Activated CD8-positive, alpha-beta memory T cell treated with anti-CD3 and anti-CD28 coated beads, Interleukin-2, amount 50 U/mL, for 24 hours (primary cell): ENCODE measurements at regions not wholly inside any gene's neighbourhood (a gene's known extent, or its start where the extent isn't known, plus 50 kb on each side); places are given as distances from the start of the nearest gene placed in this dataset.
A peak's percentile ranks its signal among the peaks of the same experiment; 100 is the strongest.
"Not testable (repeated sequence)": the region's sequence is repeated elsewhere in the genome, so short reads cannot be mapped to it uniquely, and the experiment has no call there.

Experiments used
- DNase-seq: peaks from one replicate; pipeline ENCODE4 v3.0.0-alpha.2; 2020; ENCODE audit errors: extremely low read depth

DNA sequence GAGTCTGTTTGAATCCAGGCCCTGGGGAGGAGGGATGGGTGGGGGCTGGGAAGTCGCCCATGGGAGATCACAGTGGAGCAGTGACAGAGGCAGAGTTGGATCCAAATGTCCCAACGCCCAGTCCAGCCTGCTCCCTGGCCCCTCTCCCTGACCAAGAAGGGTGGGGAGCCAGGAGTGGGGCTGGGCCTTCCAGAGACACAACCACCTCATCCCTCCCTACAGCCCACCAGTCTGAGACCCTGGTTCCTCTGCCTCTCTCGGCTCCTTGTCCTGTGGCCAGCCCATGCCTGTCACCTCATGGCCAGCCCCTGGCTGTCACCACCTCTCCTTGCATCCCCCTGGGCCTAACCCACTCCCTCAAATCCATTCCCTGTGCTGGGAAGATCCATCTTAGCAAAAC, 71.2 kb upstream of the PRR5 start:
- no peak for DNase-seq

DNA sequence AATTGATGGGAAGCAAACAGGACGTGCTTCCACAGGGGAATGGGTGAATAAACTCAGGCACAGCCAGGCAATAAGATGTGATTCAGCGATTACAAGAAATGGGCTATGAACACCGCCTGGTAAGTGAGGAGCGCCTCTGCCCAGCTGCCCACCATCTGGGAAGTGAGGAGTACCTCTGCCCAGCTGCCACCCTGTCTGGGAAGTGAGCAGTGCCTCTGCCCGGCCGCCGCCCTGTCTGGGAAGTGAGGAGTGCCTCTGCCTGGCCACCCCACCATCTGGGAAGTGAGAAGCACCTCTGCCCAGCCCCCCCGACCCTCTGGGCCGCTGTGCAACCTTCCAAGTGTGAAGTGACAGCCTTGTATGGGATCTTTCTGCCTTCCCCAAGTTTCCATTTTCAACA, 73.2 kb upstream of the PRR5 start:
- no peak for DNase-seq

GRCh38 chr22:44628273-44628672, 73.7 kb upstream of the PRR5 start:
- DNase-seq = no peak

- DNase-seq = no peak
These were observed 74.4 kb upstream of the PRR5 start for GRCh38 chr22:44627521-44628139.

DNA sequence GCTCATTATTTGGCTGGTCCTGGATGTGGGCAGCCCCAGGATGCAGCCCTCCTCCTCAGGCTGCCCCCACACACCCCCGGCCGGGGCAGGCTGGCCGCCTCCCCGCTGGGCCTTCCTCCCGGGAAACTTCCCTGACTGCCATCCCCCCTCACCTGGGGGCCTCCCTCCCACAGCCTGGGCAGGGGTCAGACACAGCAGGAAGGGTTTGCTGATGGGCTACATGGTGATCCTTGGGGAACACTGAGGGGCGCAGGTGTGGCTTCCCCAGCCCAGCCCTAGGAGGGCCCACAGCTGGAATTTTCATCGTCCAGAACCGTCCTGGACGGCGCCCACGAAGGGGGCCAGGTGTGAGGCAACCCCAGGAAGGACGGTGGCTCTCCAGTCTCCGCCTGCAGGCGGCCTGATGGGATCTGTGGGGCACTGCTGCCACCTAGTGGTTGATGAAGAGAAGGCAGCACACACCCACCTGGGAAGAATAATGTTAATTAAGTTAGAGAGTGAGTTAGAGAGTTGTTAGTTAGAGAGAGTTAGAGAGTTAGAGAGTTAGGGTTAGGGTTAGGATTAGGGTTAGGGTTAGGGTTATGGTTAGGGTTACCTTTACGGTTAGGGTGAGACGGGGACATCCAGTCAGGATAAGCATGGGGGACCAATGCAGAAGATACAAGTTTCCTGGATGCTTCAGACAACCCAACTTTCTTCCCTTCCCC, 75.9 kb upstream of the PRR5 start:
- peak; percentile 44 for DNase-seq

- no peak for DNase-seq
These were observed 76.6 kb upstream of the PRR5 start for GRCh38 chr22:44625421-44625760.

- no peak for DNase-seq
These were observed 77.1 kb upstream of the PRR5 start for GRCh38 chr22:44624689-44625420.

DNA sequence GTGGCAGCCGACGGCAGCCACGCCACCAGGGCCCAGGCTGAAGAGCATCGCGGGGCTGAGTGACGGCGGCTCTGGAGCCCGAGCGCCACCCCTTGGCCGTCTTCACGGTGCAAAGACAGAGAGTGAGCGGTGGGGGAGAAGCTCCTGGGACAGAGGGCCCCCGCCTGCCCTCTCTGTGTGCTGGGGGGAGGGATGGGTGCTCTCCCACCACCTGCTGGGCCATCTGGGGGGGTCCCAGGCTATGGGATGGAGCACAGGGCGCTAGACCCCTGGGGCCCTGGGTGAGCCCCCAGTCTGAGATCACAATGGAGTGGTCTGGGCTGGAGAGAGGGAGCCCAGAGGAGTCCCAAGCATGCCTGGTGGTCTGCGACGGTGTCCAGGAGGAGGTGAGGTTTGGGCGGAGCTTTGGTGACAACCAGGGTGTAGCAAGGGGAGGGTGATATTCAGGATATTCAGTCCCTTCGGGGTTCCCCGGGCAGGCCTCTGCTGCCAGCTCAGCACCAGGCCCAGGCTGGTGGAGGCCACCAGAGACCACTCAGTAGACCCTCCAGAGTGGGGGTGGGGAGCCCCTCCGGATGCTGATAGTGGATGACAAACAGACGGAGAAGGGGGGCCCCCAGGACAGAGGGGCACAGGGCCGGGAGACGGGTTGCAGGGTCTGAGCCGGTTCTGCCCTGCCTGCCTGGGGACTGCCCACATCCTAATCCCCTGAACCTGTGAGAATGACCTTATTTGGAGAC, 78.1 kb upstream of the PRR5 start:
- DNase-seq = no peak

- no peak for DNase-seq
These were observed 79.3 kb upstream of the PRR5 start for GRCh38 chr22:44622679-44623078.

GRCh38 chr22:44622147-44622427, 79.9 kb upstream of the PRR5 start:
- no peak for DNase-seq

DNA sequence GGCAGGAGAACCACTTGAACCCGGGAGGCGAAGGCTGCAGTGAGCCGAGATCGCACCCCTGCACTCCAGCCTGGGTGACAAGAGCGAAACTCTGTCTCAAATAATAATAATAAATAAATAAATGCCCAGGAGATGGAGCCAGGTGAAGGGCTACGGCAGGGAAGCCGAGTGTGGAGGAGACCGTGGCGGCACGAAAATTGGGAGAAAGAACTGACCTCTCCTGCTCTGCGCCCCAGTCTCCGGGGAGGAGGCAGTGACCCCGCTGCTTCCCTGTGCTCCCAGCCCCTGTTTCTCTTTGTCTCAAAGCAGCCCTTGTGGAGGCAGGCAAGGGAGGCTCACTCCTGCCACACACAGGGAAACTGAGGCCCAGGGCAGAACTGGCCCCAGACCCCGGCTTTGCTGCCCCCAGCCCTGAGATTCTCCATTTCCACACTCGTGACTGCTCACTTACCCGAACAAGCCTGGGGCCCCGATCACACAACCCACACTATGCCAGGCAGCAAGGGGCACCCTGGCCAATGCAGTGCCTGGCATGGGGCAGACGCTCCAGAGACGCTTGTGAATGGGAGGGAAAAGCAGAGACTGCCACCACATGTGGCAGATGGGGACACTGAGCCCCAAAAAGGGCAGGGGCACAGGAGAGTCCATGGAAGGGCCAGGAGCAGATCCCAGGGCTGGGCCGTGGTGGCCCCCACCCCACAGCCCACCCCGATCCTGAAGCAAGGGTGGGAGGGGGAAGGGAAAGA, 80.4 kb upstream of the PRR5 start:
- DNase-seq = no peak

- DNase-seq = no peak
These were observed 81.2 kb upstream of the PRR5 start for GRCh38 chr22:44620841-44621257.

DNA sequence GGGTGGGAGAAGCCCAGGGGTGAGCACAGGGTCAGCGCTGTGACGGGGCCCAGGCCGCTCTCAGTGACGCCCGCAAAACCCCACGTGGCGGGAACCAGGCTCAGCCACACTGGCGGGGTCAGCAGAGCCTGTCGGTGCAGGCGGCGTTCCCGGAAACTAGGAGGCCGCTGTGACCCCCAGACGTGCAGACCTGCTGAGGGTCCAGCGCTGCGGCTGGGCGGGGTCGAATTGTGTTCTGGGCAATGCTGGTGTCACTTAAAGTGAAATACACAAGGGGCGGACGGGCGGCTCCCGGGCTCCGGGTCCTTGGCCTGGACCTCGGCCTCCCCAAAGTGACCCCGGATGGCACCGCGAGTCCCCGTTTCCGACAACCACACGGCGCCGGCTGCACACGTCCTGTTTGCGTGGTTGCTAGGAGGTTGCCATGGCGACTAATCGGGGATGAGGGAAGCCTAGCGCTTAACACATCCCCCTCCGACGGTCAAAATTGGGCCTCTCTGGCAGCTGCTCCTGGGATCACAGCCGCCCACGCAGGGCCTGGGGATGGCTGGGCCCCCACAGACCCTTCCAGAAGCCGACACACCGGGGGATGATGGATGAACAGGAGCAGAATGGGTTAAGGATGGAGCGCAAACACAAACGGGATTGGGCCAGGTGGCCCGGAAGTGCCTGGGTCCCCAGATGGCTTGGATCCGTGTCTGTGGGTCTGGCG, 81.7 kb upstream of the PRR5 start:
- peak; percentile 57 for DNase-seq

GRCh38 chr22:44619560-44620128, 82.4 kb upstream of the PRR5 start:
- not testable (repeated sequence) for DNase-seq

DNA sequence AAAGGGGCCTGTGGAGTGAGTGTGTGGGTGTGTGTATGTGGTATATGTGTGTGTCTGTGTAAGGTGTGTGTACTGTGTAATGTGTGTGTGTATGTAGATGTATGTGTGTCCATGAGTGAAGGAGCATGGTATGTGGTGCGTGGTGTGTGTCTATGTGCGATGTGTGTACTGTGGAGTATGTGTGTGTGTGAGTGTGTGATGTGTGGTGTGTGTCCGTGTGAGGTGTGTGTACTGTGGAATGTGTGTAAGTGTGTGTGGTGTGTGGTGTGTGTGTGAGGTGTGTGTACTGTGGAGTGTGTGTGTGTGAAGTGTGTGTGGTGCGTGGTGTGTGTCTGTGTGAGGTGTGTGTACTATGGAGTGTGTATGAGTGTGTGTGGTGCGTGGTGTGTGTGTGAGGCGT, 83.1 kb upstream of the PRR5 start:
- not testable (repeated sequence) for DNase-seq

DNA sequence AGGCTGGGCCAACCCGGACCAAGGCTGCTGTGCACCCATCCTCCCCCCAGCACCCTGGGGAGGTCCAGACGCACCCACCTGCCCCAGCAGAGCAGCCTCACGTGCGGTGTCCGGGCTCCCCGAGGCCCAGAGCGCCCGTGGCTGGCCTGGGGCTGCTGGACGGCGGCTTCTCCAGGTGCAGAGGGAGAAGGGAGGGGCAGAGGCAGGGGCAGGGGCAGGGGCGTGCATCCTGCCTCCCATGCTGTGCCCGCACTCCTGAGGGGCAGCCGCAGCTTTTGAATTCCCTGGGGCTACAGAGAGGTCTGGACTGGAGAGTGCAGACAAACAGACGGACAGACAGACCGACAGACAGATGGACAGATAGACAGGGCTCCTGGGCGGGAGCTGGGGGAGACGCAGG, 83.6 kb upstream of the PRR5 start:
- DNase-seq = no peak

GRCh38 chr22:44617828-44618227, 84.2 kb upstream of the PRR5 start:
- no peak for DNase-seq

GRCh38 chr22:44616882-44617655, 84.9 kb upstream of the PRR5 start:
- DNase-seq = no peak

GRCh38 chr22:44616461-44616860, 85.5 kb upstream of the PRR5 start:
- no peak for DNase-seq

DNA sequence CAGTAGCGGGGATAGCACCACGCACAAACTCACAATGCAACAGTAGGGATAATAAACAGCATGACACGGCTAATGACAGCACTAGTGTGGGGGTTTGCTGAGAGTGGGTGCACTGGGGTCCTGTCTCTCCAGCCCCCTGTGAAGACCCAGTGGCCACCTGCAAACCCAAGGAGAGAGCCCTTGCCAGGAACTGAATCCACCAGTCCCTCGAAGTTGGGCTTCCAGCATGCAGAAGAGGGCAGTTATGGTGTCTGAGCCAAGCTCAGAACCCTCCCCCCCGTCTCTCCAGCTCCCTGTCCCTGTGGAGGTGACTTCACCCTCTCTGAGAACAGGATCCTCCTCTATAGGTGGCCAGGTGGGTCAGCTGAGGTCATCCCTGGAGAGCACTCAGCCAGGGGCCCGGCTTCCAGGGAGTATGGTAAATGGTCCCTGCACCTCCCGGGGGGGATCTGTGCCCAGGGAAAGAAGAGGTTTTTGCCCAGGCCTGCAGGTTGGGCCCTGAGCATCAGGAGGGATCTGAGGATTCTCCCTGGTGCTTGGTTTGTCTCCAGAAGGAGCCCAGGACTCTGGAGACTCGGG, 86.3 kb upstream of the PRR5 start:
- no peak for DNase-seq
